ENCODE measurements at regions not wholly inside any gene's neighbourhood (a gene's known extent, or its start where the extent isn't known, plus 50 kb on each side); places are given as distances from the start of the nearest gene placed in this dataset.

DNA sequence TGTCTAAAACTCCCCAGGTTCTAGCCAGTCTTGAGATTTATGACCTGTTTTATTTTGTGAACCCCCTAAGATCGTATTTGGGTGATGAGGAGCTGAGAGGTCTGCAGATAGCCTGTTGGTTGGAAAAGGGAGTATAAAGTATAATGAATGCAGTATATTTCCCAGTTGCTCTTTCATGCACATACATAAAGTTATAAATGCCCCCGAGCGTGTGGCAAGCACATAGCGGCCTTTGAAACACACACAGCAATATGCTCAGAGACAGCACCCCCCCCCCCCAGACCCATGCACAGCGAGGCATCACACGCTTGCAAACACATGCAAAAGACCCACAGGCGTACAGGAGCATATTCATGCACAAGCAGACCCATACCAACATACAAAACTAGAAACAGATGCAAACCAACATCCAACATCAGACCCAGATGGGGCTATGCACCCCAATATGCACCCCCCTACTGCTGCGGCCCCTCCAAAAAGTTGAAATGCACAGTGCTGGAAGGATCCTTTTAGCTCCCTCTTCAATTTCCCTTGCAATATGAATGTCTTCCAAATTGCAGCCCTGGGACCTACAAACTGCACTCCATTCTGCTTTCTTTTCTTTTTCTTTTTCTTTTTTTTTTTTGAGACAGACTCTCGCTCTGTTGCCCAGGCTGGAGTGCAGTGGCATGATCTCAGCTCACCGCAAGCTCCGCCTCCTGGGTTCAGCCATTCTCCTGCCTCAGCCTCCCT lies 82.2 kb upstream of the TBX3 start:
- TF ChIP-seq, protein P1, sequence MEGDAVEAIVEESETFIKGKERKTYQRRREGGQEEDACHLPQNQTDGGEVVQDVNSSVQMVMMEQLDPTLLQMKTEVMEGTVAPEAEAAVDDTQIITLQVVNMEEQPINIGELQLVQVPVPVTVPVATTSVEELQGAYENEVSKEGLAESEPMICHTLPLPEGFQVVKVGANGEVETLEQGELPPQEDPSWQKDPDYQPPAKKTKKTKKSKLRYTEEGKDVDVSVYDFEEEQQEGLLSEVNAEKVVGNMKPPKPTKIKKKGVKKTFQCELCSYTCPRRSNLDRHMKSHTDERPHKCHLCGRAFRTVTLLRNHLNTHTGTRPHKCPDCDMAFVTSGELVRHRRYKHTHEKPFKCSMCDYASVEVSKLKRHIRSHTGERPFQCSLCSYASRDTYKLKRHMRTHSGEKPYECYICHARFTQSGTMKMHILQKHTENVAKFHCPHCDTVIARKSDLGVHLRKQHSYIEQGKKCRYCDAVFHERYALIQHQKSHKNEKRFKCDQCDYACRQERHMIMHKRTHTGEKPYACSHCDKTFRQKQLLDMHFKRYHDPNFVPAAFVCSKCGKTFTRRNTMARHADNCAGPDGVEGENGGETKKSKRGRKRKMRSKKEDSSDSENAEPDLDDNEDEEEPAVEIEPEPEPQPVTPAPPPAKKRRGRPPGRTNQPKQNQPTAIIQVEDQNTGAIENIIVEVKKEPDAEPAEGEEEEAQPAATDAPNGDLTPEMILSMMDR (conservative IDR thresholded peaks at IDR 0.05) = no peak
- TF ChIP-seq ZFX (IDR thresholded peaks at IDR 0.05) = no peak
- no peak overlapping the region for H3K27ac ChIP-seq

DNA sequence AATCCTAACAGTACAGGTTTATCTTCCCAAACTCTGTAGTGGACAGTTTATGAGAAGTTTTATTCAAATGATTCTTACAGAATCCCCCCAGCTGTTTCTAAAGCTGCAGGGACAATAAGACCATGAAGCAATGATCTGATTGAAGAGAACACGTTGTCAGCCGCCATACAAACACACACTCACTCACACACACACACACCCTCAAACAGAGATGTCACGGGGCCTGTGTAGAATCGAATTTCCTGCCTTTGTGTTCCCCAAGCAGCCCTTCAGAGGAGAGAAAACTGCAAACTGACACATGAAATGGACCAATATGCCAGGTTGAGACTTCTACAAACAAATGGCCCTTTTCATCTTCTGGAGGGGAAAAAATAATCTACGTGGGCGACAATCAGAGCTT lies 80.5 kb upstream of the TBX3 start:
- H3K27ac ChIP-seq = no peak overlapping the region
- TF ChIP-seq ZFX (IDR thresholded peaks at IDR 0.05) = no peak
- TF ChIP-seq, protein P1 (conservative IDR thresholded peaks at IDR 0.05) = no peak

DNA sequence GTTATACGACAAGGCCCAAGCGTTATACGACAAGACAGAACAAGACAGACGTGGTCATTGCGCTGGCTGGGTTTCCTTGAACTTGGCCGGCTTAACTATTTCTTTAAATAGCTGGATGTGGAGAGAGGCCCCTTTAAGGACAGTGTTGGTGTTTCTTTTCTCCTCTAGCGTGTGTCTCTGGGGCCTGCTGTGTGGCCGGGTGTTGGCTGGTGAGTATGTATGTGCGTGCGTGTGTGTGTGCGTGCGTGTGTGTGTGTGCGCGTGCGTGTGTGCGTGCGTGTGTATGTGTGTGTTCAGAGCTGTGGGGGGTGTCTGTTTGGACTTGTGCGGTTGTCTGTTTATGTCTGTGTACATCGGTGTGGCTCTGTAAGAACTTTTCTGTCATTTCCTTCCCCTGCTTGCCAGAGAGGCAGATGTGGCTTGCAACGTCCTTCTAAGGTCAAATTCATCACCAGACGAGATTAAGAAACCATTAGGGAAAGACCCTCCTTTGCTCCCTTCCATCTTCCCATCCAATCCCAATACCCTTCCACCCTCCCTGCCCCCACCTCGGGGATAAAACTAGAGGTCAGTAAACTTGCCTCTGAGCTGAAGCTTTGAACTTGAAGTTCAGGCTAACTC lies 78.6 kb upstream of the TBX3 start:
- no peak overlapping the region for H3K27ac ChIP-seq
- TF ChIP-seq, protein P1 (conservative IDR thresholded peaks at IDR 0.05) = no peak
- TF ChIP-seq ZFX (IDR thresholded peaks at IDR 0.05) = no peak

DNA sequence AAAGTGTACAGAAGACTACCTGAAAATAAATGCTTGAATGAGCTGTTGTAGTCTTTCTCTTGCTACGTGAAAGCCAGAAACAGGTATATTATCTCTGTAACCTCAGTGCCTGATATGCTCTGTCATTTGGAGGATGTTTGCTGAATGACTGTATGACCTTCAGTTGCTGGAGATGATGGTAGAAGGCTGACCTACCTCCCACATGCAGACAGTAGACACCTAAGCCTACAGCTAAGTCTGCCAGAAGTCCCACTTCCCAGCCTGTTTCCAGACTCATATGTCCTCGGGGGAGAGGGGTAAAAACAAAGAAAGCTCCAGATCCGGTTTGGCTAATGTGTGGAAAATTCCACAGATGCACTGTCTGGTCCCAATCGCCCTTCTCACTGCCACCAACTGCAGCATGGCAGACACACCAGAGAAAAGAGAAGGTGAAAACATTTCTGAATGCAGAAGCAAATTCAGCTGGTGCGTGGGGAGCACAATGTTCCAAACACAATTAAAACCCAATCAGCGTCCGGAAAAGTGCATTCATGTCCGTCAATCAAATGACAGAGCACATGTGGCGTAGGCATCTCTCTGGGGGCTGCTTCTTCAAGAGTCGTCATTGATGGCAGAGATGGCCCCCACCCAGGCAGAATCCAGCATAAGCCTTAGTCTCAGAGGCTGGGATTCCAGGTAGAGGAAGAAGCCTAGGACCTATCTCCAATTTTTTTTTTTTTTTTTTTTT lies 76.3 kb upstream of the TBX3 start:
- no peak overlapping the region for H3K27ac ChIP-seq
- TF ChIP-seq, protein P1 (conservative IDR thresholded peaks at IDR 0.05) = no peak
- TF ChIP-seq ZFX (IDR thresholded peaks at IDR 0.05) = no peak

DNA sequence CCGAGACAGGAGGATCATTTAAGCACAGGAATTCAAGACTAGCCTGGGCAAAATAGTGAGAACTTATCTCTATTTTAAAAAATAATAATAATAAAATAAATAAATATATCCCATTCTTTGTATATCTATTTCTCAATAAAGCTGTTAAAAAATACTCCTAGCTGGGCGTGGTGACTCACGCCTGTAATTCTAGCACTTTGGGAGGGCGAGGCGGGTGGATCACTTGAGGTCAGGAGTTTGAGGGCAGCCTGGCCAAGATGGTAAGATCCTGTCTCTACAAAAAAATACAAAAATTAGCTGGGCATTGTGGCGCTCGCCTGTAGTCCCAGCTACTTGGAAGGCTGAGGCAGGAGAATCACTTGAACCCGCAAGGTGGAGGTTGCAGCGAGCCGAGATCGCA lies 75.7 kb upstream of the TBX3 start:
- TF ChIP-seq ZFX (IDR thresholded peaks at IDR 0.05) = no peak
- TF ChIP-seq, protein P1 (conservative IDR thresholded peaks at IDR 0.05) = no peak
- H3K27ac ChIP-seq = no peak overlapping the region

DNA sequence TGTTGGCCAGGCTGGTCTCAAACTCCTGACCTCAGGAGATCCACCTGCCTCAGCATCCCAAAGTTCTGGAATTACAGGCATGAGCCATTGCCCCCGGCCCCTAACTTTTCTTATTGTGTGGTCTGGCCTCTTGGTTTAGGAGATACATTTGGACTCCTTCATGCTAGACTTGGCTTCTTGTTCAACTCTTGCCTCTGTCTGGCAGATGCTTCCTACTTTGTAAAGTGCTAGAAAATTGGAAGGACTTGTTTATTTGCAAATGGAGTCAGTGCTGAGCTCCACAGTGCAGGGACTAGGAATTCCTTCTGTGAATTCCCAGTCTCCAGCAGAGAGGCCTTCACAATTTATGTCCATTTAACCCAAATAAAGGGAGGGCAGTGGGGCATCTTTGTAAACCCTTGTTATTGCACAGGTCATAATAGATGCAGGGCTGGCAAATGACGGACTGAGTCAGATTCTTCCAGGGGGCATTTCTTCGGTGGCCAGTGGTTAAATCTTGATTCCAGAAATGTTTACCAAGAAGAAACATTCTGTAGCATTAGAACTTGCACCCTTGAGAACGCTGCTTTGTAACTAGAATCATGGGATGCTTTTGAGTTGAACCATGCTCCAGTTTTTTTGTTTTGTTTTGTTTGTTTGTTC lies 73.8 kb upstream of the TBX3 start:
- TF ChIP-seq, protein P1 (conservative IDR thresholded peaks at IDR 0.05) = no peak
- TF ChIP-seq ZFX (IDR thresholded peaks at IDR 0.05) = no peak
- H3K27ac ChIP-seq = no peak overlapping the region

Measured in C4-2B (cell line).